HCT116 (cell line): ENCODE measurements at regions not wholly inside any gene's neighbourhood (a gene's known extent, or its start where the extent isn't known, plus 50 kb on each side); places are given as distances from the start of the nearest gene placed in this dataset.

Experiments
- EZH2 ChIP-seq: fragments of 200-600 bp; sonication (generic); IDR thresholded peaks from 2 replicates; pipeline ENCODE4 v1.6.1; 2017; ENCODE audit warnings: antibody characterized with exemption, mixed run types
- POLR2A ChIP-seq: IDR thresholded peaks from 2 replicates; pipeline ENCODE4 v1.7.0; 2011; ENCODE audit warnings: borderline replicate concordance; ENCODE audit not compliant: insufficient read depth, insufficient read length; ENCODE audit errors: extremely low read depth
- TF ChIP-seq, protein P1 (sequence below), 3 experiments: fragments of 200-600 bp in 1 of 3; sonication (generic) in 1 of 3; IDR thresholded peaks in 2 of 3; conservative IDR thresholded peaks in 1 of 3; 2 replicates each; pipeline ENCODE4 v1.5.1; 2012 to 2017; ENCODE audit warnings: low read depth in 2 of 3, low read length in 2 of 3, antibody characterized with exemption in 1 of 3, borderline replicate concordance in 1 of 3, control low read depth in 1 of 3, mild to moderate bottlenecking in 1 of 3, mixed read lengths in 1 of 3, mixed run types in 1 of 3, moderate library complexity in 1 of 3; ENCODE audit not compliant: insufficient read depth in 1 of 3

DNA sequence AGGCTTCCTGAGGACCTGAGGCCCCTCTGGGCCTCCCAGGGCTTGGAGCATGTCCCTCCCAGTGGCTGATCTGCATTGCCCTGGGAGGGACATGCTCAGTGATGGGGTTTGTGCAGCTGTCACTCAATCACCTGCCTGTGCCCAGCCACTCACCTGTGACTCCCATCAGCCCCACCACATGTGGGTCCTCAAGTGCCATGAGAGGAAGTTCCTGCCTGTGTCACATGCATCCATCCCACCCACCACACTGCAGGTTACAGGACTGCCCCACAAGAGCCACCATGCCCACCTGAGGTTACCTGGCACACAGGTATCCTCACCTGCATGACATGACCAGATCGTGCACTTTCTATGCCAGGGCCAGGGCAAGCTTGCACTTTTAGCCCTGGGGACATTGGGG, 80.0 kb downstream of the SCGB2B2 start:
- TF ChIP-seq, protein P1, sequence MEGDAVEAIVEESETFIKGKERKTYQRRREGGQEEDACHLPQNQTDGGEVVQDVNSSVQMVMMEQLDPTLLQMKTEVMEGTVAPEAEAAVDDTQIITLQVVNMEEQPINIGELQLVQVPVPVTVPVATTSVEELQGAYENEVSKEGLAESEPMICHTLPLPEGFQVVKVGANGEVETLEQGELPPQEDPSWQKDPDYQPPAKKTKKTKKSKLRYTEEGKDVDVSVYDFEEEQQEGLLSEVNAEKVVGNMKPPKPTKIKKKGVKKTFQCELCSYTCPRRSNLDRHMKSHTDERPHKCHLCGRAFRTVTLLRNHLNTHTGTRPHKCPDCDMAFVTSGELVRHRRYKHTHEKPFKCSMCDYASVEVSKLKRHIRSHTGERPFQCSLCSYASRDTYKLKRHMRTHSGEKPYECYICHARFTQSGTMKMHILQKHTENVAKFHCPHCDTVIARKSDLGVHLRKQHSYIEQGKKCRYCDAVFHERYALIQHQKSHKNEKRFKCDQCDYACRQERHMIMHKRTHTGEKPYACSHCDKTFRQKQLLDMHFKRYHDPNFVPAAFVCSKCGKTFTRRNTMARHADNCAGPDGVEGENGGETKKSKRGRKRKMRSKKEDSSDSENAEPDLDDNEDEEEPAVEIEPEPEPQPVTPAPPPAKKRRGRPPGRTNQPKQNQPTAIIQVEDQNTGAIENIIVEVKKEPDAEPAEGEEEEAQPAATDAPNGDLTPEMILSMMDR (IDR thresholded peaks at IDR 0.05 in 2 of 3, conservative IDR thresholded peaks at IDR 0.05 in 1 of 3; ENCODE audit: borderline replicate concordance in 1 of 3, insufficient read depth in 1 of 3, low read depth in 2 of 3, low read length in 2 of 3): no peak
- TF ChIP-seq POLR2A: no peak
- TF ChIP-seq EZH2: no peak
